ENCODE measurements at regions not wholly inside any gene's neighbourhood (a gene's known extent, or its start where the extent isn't known, plus 50 kb on each side); places are given as distances from the start of the nearest gene placed in this dataset.

DNA sequence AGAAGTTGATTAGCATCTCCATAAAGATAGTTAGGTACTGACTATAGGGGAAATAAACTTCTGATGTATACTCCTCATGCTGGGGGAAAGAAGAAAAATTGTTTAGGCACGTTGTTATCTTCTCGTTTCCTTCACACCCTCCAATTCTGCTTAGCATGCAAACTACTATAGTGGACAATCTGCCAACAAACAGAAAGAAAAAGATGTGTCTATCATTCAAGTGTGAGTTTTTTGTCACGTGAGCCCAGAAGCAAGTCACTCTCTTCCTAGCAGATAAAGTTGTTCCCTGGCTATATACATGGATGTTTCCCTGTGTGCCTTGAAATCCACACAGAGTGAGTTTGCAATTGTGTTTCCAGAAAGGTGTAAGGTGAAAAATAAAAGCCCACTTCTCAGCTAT lies 318.4 kb downstream of the CWC27 start:
- Histone ChIP-seq H3K27ac (ENCODE audit: low read depth, low read length) (no peak overlapping the region), H3K9me3 (ENCODE audit: low read depth, low read length) (no peaks in the 10 kb centered on the region), H3K36me3 (ENCODE audit: insufficient read depth, low read length) (no peaks in the 10 kb centered on the region), H3K79me2 (ENCODE audit: insufficient read depth, low read length) (no peaks in the 10 kb centered on the region), H3K27me3 (ENCODE audit: insufficient read depth, low read length) (no peaks in the 10 kb centered on the region), H4K20me1 (ENCODE audit: insufficient read depth, low read length) (no peaks in the 10 kb centered on the region), H2AFZ (ENCODE audit: low read length) (no peak overlapping the region), H3K4me3 (ENCODE audit: insufficient read depth, low read length) (no peak overlapping the region), H3K4me1 (ENCODE audit: insufficient read depth, low read length) (peaks cover 4% of the 10 kb centered on the region), H3K4me2 (ENCODE audit: insufficient read depth, low read length) (no peak overlapping the region)
- DNase-seq (ENCODE audit: insufficient read length, low spot score, missing footprints): no peak
- TF ChIP-seq, protein P1, sequence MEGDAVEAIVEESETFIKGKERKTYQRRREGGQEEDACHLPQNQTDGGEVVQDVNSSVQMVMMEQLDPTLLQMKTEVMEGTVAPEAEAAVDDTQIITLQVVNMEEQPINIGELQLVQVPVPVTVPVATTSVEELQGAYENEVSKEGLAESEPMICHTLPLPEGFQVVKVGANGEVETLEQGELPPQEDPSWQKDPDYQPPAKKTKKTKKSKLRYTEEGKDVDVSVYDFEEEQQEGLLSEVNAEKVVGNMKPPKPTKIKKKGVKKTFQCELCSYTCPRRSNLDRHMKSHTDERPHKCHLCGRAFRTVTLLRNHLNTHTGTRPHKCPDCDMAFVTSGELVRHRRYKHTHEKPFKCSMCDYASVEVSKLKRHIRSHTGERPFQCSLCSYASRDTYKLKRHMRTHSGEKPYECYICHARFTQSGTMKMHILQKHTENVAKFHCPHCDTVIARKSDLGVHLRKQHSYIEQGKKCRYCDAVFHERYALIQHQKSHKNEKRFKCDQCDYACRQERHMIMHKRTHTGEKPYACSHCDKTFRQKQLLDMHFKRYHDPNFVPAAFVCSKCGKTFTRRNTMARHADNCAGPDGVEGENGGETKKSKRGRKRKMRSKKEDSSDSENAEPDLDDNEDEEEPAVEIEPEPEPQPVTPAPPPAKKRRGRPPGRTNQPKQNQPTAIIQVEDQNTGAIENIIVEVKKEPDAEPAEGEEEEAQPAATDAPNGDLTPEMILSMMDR (IDR thresholded peaks at IDR 0.05; ENCODE audit: extremely low read depth, low read depth, low read length): no peak

DNA sequence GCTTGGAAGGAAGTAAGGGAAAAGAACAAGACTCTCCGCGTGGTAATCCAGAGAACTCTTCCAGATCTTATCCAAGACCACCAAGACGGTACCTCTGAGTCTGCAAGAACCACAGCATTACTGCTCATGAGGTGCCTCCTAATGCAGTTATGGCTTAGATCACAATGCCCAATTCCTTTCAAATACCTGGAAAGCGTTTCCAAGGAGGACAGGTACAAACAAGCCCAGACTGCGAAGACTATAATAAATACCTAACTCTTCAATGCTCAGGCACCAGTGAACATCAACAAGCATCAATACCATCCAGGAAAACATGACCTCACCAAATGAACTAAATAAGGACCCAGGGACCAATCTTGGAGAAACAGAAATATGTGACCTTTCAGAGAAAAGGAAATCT lies 325.5 kb downstream of the CWC27 start:
- Histone ChIP-seq H3K9me3 (ENCODE audit: low read depth, low read length) (no peaks in the 10 kb centered on the region), H4K20me1 (ENCODE audit: insufficient read depth, low read length) (no peaks in the 10 kb centered on the region), H3K27me3 (ENCODE audit: insufficient read depth, low read length) (no peaks in the 10 kb centered on the region), H3K4me2 (ENCODE audit: insufficient read depth, low read length) (no peak overlapping the region), H2AFZ (ENCODE audit: low read length) (no peak overlapping the region), H3K36me3 (ENCODE audit: insufficient read depth, low read length) (no peaks in the 10 kb centered on the region), H3K27ac (ENCODE audit: low read depth, low read length) (no peak overlapping the region), H3K4me3 (ENCODE audit: insufficient read depth, low read length) (no peak overlapping the region), H3K4me1 (ENCODE audit: insufficient read depth, low read length) (peaks cover 12% of the 10 kb centered on the region), H3K79me2 (ENCODE audit: insufficient read depth, low read length) (no peaks in the 10 kb centered on the region)
- DNase-seq (ENCODE audit: insufficient read length, low spot score, missing footprints): no peak
- TF ChIP-seq, protein P1 (IDR thresholded peaks at IDR 0.05; ENCODE audit: extremely low read depth, low read depth, low read length): no peak

DNA sequence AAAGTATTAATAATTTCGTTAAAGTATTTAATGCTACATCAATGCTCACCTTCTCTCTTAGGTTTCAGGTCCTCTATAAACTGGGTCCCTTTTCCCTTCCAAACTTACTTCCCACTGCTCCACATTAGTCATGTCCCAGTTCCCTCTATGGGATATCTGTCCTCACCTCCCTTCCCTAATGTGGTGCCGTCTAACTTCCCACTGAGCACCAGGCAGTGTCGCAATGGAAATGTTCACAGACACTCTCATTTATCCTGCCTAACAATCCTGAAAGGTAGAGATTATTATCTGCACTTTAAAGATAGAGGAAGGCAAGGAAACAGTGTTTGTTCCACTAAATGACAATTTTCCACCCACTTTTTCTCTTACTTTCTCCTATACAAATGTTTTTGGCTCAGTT lies 329.7 kb downstream of the CWC27 start:
- Histone ChIP-seq H3K36me3 (ENCODE audit: insufficient read depth, low read length) (no peaks in the 10 kb centered on the region), H2AFZ (ENCODE audit: low read length) (peak overlapping the region; percentile 53), H3K4me3 (ENCODE audit: insufficient read depth, low read length) (no peak overlapping the region), H3K4me1 (ENCODE audit: insufficient read depth, low read length) (peaks cover 32% of the 10 kb centered on the region), H3K9me3 (ENCODE audit: low read depth, low read length) (no peaks in the 10 kb centered on the region), H4K20me1 (ENCODE audit: insufficient read depth, low read length) (no peaks in the 10 kb centered on the region), H3K79me2 (ENCODE audit: insufficient read depth, low read length) (no peaks in the 10 kb centered on the region), H3K4me2 (ENCODE audit: insufficient read depth, low read length) (no peak overlapping the region), H3K27me3 (ENCODE audit: insufficient read depth, low read length) (no peaks in the 10 kb centered on the region), H3K27ac (ENCODE audit: low read depth, low read length) (peak overlapping the region; percentile 7)
- TF ChIP-seq, protein P1 (IDR thresholded peaks at IDR 0.05; ENCODE audit: extremely low read depth, low read depth, low read length): no peak
- no peak for DNase-seq (ENCODE audit: insufficient read length, low spot score, missing footprints)

Measured in osteoblast (primary cell).